ENCODE measurements at regions not wholly inside any gene's neighbourhood (a gene's known extent, or its start where the extent isn't known, plus 50 kb on each side); places are given as distances from the start of the nearest gene placed in this dataset.

GRCh38 chr2:238716585-238716984 lies 131.3 kb upstream of the TWIST2 start:
- TF ChIP-seq EZH2phosphoT487 (IDR thresholded peaks at IDR 0.05; ENCODE audit: insufficient read depth, low read depth) = no peak
- no peak for TF ChIP-seq EZH2 (IDR thresholded peaks at IDR 0.05; ENCODE audit: insufficient read depth, poor library complexity, severe bottlenecking)

All from GM23248 (cell line).